Osteoblast (primary cell): ENCODE measurements at regions not wholly inside any gene's neighbourhood (a gene's known extent, or its start where the extent isn't known, plus 50 kb on each side); places are given as distances from the start of the nearest gene placed in this dataset.
"Not testable (repeated sequence)": the region's sequence is repeated elsewhere in the genome, so short reads cannot be mapped to it uniquely, and the experiment has no call there.

Source experiments
- DNase-seq: peaks from one replicate; pipeline ENCODE4 v3.0.0; 2011; ENCODE audit warnings: low spot score, mixed read lengths; ENCODE audit not compliant: insufficient read length; ENCODE audit errors: missing footprints
- H2AFZ ChIP-seq: 2 replicates; pipeline ENCODE4 v1.6.0; 2011; ENCODE audit warnings: mild to moderate bottlenecking, low read length
- H3K27ac ChIP-seq: 2 replicates; pipeline ENCODE4 v1.5.1; 2011; ENCODE audit warnings: mild to moderate bottlenecking, low read depth, low read length, moderate library complexity
- H3K27me3 ChIP-seq: 2 replicates; pipeline ENCODE4 v1.6.0; 2012; ENCODE audit warnings: mild to moderate bottlenecking, control low read depth, inconsistent platforms, low read length, moderate library complexity; ENCODE audit not compliant: insufficient read depth
- H3K36me3 ChIP-seq: 2 replicates; pipeline ENCODE4 v1.5.1; 2011; ENCODE audit warnings: mild to moderate bottlenecking, low read length, control low read depth, moderate library complexity; ENCODE audit not compliant: insufficient read depth
- H3K4me1 ChIP-seq: 2 replicates; pipeline ENCODE4 v1.5.1; 2011; ENCODE audit warnings: mild to moderate bottlenecking, low read length, control low read depth, moderate library complexity; ENCODE audit not compliant: insufficient read depth
- H3K4me2 ChIP-seq: 2 replicates; pipeline ENCODE4 v1.6.0; 2011; ENCODE audit warnings: mild to moderate bottlenecking, low read length; ENCODE audit not compliant: insufficient read depth
- H3K4me3 ChIP-seq: fragments of 200-600 bp; sonication (generic); 3 replicates; pipeline ENCODE4 v1.5.1; 2012; ENCODE audit warnings: mild to moderate bottlenecking, low read length, inconsistent platforms; ENCODE audit not compliant: insufficient read depth
- H3K79me2 ChIP-seq: 2 replicates; pipeline ENCODE4 v1.6.0; 2012; ENCODE audit warnings: mild to moderate bottlenecking, low read length, control low read depth, inconsistent platforms; ENCODE audit not compliant: insufficient read depth
- H3K9me3 ChIP-seq: 2 replicates; pipeline ENCODE4 v1.5.1; 2011; ENCODE audit warnings: low read depth, low read length, control low read depth
- H4K20me1 ChIP-seq: 2 replicates; pipeline ENCODE4 v1.6.0; 2012; ENCODE audit warnings: mild to moderate bottlenecking, low read length, control low read depth; ENCODE audit not compliant: insufficient read depth
- TF ChIP-seq, protein P1 (sequence below): IDR thresholded peaks from 2 replicates; pipeline ENCODE4 v1.5.1; 2011; ENCODE audit warnings: mild to moderate bottlenecking, low read depth, low read length, moderate library complexity; ENCODE audit errors: extremely low read depth

DNA sequence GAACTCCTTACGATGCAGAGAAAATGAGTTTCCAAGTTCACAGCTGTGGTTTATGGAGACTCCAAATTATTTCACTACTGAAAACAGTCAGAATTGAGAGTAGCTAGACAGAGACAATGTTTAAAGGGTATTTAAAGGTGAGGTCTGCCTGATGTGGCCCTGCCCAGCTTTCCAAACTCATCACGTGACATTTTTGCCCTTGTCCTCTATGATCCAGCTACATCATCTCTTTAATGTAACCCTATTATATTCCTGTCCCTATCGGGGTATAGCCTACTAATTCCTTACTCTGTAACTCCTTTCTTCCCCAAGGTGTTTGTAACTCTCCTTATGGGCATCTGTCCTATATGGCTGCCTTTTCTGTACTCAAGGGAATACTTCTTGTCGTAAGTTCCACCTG lies 297.2 kb downstream of the GRXCR1 start:
- no peak for DNase-seq
- TF ChIP-seq, protein P1, sequence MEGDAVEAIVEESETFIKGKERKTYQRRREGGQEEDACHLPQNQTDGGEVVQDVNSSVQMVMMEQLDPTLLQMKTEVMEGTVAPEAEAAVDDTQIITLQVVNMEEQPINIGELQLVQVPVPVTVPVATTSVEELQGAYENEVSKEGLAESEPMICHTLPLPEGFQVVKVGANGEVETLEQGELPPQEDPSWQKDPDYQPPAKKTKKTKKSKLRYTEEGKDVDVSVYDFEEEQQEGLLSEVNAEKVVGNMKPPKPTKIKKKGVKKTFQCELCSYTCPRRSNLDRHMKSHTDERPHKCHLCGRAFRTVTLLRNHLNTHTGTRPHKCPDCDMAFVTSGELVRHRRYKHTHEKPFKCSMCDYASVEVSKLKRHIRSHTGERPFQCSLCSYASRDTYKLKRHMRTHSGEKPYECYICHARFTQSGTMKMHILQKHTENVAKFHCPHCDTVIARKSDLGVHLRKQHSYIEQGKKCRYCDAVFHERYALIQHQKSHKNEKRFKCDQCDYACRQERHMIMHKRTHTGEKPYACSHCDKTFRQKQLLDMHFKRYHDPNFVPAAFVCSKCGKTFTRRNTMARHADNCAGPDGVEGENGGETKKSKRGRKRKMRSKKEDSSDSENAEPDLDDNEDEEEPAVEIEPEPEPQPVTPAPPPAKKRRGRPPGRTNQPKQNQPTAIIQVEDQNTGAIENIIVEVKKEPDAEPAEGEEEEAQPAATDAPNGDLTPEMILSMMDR: no peak
- no peaks in the 10 kb centered on the region for H3K79me2 ChIP-seq
- no peaks in the 10 kb centered on the region for H3K9me3 ChIP-seq
- H2AFZ ChIP-seq: no peak overlapping the region
- H3K27me3 ChIP-seq: no peaks in the 10 kb centered on the region
- H3K4me2 ChIP-seq: no peak overlapping the region
- H3K36me3 ChIP-seq: no peaks in the 10 kb centered on the region
- H3K4me3 ChIP-seq: no peak overlapping the region
- H3K27ac ChIP-seq: no peak overlapping the region
- no peaks in the 10 kb centered on the region for H4K20me1 ChIP-seq
- no peaks in the 10 kb centered on the region for H3K4me1 ChIP-seq

- H4K20me1 ChIP-seq, H3K4me1 ChIP-seq, DNase-seq, H3K4me2 ChIP-seq, H3K27ac ChIP-seq, H3K9me3 ChIP-seq, H2AFZ ChIP-seq, H3K4me3 ChIP-seq, H3K36me3 ChIP-seq, H3K79me2 ChIP-seq, H3K27me3 ChIP-seq: not testable (repeated sequence)
Observed at GRCh38 chr4:43212576-43212975, 320.1 kb downstream of the GRXCR1 start.

- H4K20me1 ChIP-seq: no peaks in the 10 kb centered on the region
- H3K4me2 ChIP-seq: no peak overlapping the region
- H3K9me3 ChIP-seq: peaks cover 3% of the 10 kb centered on the region
- no peaks in the 10 kb centered on the region for H3K36me3 ChIP-seq
- H3K27me3 ChIP-seq: no peaks in the 10 kb centered on the region
- no peak for DNase-seq
- no peak overlapping the region for H3K27ac ChIP-seq
- H3K4me1 ChIP-seq: no peaks in the 10 kb centered on the region
- TF ChIP-seq, protein P1: no peak
- no peaks in the 10 kb centered on the region for H3K79me2 ChIP-seq
- H2AFZ ChIP-seq: no peak overlapping the region
- no peak overlapping the region for H3K4me3 ChIP-seq
Observed at GRCh38 chr4:43223820-43224219, 331.3 kb downstream of the GRXCR1 start.

GRCh38 chr4:43224559-43224958 lies 332.0 kb downstream of the GRXCR1 start:
- Histone ChIP-seq H3K9me3 (peaks cover 3% of the 10 kb centered on the region), H3K4me2 (no peak overlapping the region), H3K4me3 (no peak overlapping the region), H3K4me1 (no peaks in the 10 kb centered on the region), H3K27me3 (no peaks in the 10 kb centered on the region), H4K20me1 (no peaks in the 10 kb centered on the region), H3K79me2 (no peaks in the 10 kb centered on the region), H3K36me3 (no peaks in the 10 kb centered on the region), H2AFZ (no peak overlapping the region), H3K27ac (no peak overlapping the region)
- TF ChIP-seq, protein P1: no peak
- DNase-seq: no peak

- H3K27ac ChIP-seq: no peak overlapping the region
- no peaks in the 10 kb centered on the region for H3K36me3 ChIP-seq
- H3K27me3 ChIP-seq: no peaks in the 10 kb centered on the region
- H2AFZ ChIP-seq: no peak overlapping the region
- TF ChIP-seq, protein P1: no peak
- H4K20me1 ChIP-seq: no peaks in the 10 kb centered on the region
- no peaks in the 10 kb centered on the region for H3K9me3 ChIP-seq
- no peak for DNase-seq
- no peaks in the 10 kb centered on the region for H3K79me2 ChIP-seq
- H3K4me2 ChIP-seq: no peak overlapping the region
- H3K4me1 ChIP-seq: no peaks in the 10 kb centered on the region
- H3K4me3 ChIP-seq: no peak overlapping the region
Observed at GRCh38 chr4:43233321-43233720, 340.8 kb downstream of the GRXCR1 start.
